Right lobe of liver (tissue), 4 donors: ENCODE measurements at regions not wholly inside any gene's neighbourhood (a gene's known extent, or its start where the extent isn't known, plus 50 kb on each side); places are given as distances from the start of the nearest gene placed in this dataset.

Experiments used
- POLR2A ChIP-seq: fragments of 450-650 bp; IDR thresholded peaks from one replicate; pipeline ENCODE4 v1.6.1; 2017; ENCODE audit warnings: antibody characterized with exemption, mild to moderate bottlenecking
- TF ChIP-seq, protein P1 (sequence below), 4 donors: fragments of 200-600 bp in 3 of 4; fragments of 450-650 bp in 1 of 4; IDR thresholded peaks; one replicate each; pipeline versions ENCODE4 v1.5.1 to v1.8.0; 2016 to 2022; ENCODE audit warnings: antibody characterized with exemption in 4 of 4, mild to moderate bottlenecking in 2 of 4
- donor health status: DM: no; HTN: no; CAD: no.
- donor health status: DM: no; HTN: no; CAD: no.
- donor health status: DM: no; HTN: yes; CAD: no.

GRCh38 chr1:14341147-14341546, 257.3 kb upstream of the KAZN start:
- TF ChIP-seq, protein P1, sequence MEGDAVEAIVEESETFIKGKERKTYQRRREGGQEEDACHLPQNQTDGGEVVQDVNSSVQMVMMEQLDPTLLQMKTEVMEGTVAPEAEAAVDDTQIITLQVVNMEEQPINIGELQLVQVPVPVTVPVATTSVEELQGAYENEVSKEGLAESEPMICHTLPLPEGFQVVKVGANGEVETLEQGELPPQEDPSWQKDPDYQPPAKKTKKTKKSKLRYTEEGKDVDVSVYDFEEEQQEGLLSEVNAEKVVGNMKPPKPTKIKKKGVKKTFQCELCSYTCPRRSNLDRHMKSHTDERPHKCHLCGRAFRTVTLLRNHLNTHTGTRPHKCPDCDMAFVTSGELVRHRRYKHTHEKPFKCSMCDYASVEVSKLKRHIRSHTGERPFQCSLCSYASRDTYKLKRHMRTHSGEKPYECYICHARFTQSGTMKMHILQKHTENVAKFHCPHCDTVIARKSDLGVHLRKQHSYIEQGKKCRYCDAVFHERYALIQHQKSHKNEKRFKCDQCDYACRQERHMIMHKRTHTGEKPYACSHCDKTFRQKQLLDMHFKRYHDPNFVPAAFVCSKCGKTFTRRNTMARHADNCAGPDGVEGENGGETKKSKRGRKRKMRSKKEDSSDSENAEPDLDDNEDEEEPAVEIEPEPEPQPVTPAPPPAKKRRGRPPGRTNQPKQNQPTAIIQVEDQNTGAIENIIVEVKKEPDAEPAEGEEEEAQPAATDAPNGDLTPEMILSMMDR (IDR thresholded peaks at IDR 0.05) = no peak
- TF ChIP-seq POLR2A = no peak
